Spinal cord (tissue), 9 donors: ENCODE measurements at regions not wholly inside any gene's neighbourhood (a gene's known extent, or its start where the extent isn't known, plus 50 kb on each side); places are given as distances from the start of the nearest gene placed in this dataset.

Experiments
- DNase-seq, 6 donors: peaks; one replicate each; pipeline versions ENCODE4 v3.0.0 to v3.0.0-alpha.2; 2013 to 2015; ENCODE audit warnings: low spot score in 6 of 6, low read depth in 4 of 6
- H3K27ac ChIP-seq: one replicate; pipeline ENCODE4 v1.5.1; 2013; ENCODE audit warnings: low read depth, low read length, control low read depth
- H3K27me3 ChIP-seq: one replicate; pipeline ENCODE4 v1.6.1; 2013; ENCODE audit warnings: low read length; ENCODE audit not compliant: control insufficient read depth, insufficient read depth
- H3K36me3 ChIP-seq: one replicate; pipeline ENCODE4 v1.6.1; 2013; ENCODE audit warnings: low read length; ENCODE audit not compliant: control insufficient read depth, insufficient read depth
- H3K4me1 ChIP-seq: one replicate; pipeline ENCODE4 v1.6.1; 2013; ENCODE audit warnings: low read length; ENCODE audit not compliant: control insufficient read depth, insufficient read depth
- H3K4me3 ChIP-seq: one replicate; pipeline ENCODE4 v1.5.1; 2013; ENCODE audit warnings: low read depth, low read length, control low read depth
- H3K9me3 ChIP-seq: one replicate; pipeline ENCODE4 v1.6.1; 2013; ENCODE audit warnings: low read length; ENCODE audit not compliant: control insufficient read depth, insufficient read depth
- WGBS: methylation state at CpG from one replicate; pipeline ENCODE4 v1.1.5; 2013; ENCODE audit warnings: missing lambda C conversion rate; ENCODE audit not compliant: insufficient coverage; 5-methylcytosine and 5-hydroxymethylcytosine counted together
- donor health status: healthy.

DNA sequence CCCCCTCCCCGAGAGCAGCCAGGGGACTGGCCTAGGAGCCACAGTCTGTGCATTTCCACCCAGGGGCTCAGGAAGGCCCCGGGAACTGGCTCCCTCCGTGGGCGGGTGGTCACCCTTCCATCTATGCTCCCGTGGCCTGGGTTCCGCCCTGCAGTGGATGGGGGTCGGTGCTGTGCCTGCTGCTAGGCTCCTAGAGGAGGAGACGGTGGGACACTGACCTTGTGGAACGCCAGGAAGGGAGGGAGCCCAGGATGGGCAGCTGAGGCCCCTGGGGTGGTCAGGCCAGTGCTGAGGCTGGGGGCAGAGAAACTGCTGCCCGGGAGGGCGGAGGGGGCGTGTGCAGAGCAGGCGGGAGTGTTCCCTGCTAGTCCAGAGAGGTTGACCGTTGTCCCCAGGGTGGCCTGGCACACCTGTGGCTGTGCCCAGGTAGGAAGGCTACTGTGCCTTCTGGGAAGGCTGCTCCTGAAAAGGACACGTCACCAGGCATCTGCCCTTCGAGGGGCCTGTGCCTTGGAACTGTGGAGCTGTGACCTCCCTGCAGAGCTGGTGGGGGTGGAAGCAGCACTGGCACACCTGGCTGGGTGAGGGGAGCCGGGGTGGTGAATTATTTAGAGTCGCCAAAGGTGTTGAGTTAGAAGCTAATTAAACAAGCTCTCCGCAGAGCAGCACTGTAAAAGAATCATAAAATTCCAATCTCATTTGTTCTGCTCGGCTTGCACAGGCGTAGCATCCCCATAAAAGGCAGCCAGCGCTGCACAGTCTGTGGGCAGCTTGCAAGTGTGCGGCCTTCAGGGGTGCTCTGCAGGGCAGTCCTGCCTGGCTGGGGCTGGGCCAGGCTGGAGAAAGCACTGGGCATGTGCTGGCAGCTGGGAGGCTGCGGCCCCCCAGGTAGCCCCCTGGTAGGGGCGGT lies 145.1 kb downstream of the KIF26A start:
- H3K27ac ChIP-seq: no peak overlapping the region
- H3K9me3 ChIP-seq: no peaks in the 10 kb centered on the region
- no peaks in the 10 kb centered on the region for H3K27me3 ChIP-seq
- H3K4me1 ChIP-seq: peaks cover 63% of the 10 kb centered on the region
- H3K36me3 ChIP-seq: no peaks in the 10 kb centered on the region
- WGBS: 70% methylated on average over 24 of the region's 25 CpGs
- peak in 2 of 6 donors; percentile 39 to 92 for DNase-seq
- H3K4me3 ChIP-seq: no peak overlapping the region

GRCh38 chr14:104284107-104284592 lies 145.8 kb downstream of the KIF26A start:
- no peaks in the 10 kb centered on the region for H3K36me3 ChIP-seq
- peaks cover 60% of the 10 kb centered on the region for H3K4me1 ChIP-seq
- no peaks in the 10 kb centered on the region for H3K9me3 ChIP-seq
- H3K4me3 ChIP-seq: no peak overlapping the region
- no peak overlapping the region for H3K27ac ChIP-seq
- no peaks in the 10 kb centered on the region for H3K27me3 ChIP-seq
- peak in 1 of 6 donors; percentile 39 for DNase-seq
- 62% methylated on average over 7 of the region's 9 CpGs for WGBS

- Histone ChIP-seq H3K4me3 (no peak overlapping the region), H3K4me1 (peaks cover 52% of the 10 kb centered on the region), H3K27ac (no peak overlapping the region), H3K27me3 (no peaks in the 10 kb centered on the region), H3K9me3 (no peaks in the 10 kb centered on the region), H3K36me3 (no peaks in the 10 kb centered on the region)
- WGBS: 67% methylated on average over 29 of the region's 29 CpGs
- no peak for DNase-seq
Measured at GRCh38 chr14:104284636-104285507, 146.5 kb downstream of the KIF26A start.

DNA sequence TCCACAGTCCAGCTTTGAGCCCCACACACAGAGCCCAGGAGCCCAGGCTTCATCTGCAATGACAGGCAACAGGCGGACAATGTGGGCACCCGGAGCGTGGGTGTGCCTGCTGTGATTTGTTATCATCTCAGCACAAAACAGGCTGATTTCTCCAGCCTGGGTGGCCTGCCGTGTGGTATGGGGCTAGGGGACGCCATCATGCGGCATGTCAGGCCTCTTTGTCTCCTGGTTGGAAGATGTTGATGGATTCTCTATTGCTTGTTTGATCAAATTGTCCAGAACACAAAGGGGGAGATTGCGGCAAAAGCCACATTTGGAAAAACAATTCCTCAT lies 147.1 kb downstream of the KIF26A start:
- Histone ChIP-seq H3K4me1 (peaks cover 48% of the 10 kb centered on the region), H3K36me3 (no peaks in the 10 kb centered on the region), H3K9me3 (no peaks in the 10 kb centered on the region), H3K27ac (no peak overlapping the region), H3K4me3 (no peak overlapping the region), H3K27me3 (no peaks in the 10 kb centered on the region)
- DNase-seq: no peak
- WGBS: 47% methylated on average over 6 of the region's 7 CpGs

GRCh38 chr14:104286086-104286485 lies 147.7 kb downstream of the KIF26A start:
- Histone ChIP-seq H3K27me3 (no peaks in the 10 kb centered on the region), H3K27ac (no peak overlapping the region), H3K4me3 (no peak overlapping the region), H3K36me3 (no peaks in the 10 kb centered on the region), H3K9me3 (no peaks in the 10 kb centered on the region), H3K4me1 (peaks cover 46% of the 10 kb centered on the region)
- DNase-seq: no peak
- 60% methylated on average over 11 of the region's 11 CpGs for WGBS

DNA sequence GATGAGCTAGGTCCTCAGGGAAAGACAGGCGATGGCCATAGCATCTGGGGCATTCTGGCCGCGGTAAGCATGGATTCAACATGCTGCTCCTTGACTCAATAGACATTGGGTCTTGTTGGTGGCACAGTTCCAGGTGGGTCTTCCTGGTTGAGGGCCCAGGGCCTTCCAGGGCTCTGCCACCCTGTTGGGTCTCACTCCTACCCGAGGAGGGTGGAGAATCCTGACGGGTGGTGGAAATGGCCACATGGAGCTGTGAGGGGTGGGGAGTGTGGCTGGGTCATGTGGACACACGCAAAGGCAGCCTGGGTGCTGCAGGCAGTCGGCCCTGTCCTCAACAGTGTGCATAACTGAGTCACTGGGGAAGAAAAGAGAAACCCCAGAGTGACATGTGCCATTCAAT lies 148.1 kb downstream of the KIF26A start:
- Histone ChIP-seq H3K27ac (no peak overlapping the region), H3K36me3 (no peaks in the 10 kb centered on the region), H3K27me3 (peaks cover 3% of the 10 kb centered on the region), H3K4me3 (no peak overlapping the region), H3K9me3 (no peaks in the 10 kb centered on the region), H3K4me1 (peaks cover 46% of the 10 kb centered on the region)
- WGBS: 81% methylated on average over 7 of the region's 7 CpGs
- no peak for DNase-seq

- DNase-seq: no peak
- Histone ChIP-seq H3K4me3 (no peak overlapping the region), H3K27me3 (peaks cover 6% of the 10 kb centered on the region), H3K27ac (no peak overlapping the region), H3K4me1 (peaks cover 40% of the 10 kb centered on the region), H3K9me3 (no peaks in the 10 kb centered on the region), H3K36me3 (no peaks in the 10 kb centered on the region)
- WGBS: 85% methylated on average over 11 of the region's 11 CpGs
Measured at GRCh38 chr14:104287301-104288009, 149.1 kb downstream of the KIF26A start.

GRCh38 chr14:104288272-104288671 lies 149.9 kb downstream of the KIF26A start:
- 83% methylated on average over 9 of the region's 12 CpGs for WGBS

DNA sequence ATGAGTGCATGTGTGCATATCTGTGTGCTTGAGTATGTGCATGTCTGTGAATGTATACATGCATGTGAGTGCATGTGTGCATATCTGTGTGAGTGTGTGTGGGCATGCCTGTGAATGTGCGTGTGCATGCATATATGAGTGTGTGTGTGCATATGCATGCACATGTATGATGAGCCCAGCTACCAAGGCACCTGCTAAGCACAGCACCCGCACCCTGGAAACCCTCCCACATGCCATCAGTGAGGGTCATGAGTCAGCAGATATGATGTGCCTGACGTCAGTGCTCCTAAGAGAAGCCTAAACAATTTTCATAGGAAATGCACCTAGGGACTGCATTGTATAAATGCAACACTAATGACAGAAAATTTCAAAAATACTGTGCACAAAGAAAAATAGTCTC lies 151.1 kb downstream of the KIF26A start:
- H3K27me3 ChIP-seq: peaks cover 8% of the 10 kb centered on the region
- peaks cover 30% of the 10 kb centered on the region for H3K4me1 ChIP-seq
- DNase-seq: no peak
- no peak overlapping the region for H3K27ac ChIP-seq
- no peak overlapping the region for H3K4me3 ChIP-seq
- WGBS: 68% methylated on average over 3 of the region's 3 CpGs
- H3K9me3 ChIP-seq: no peaks in the 10 kb centered on the region
- no peaks in the 10 kb centered on the region for H3K36me3 ChIP-seq

More at GRCh38 chr14:104288272-104288671, 149.9 kb downstream of the KIF26A start:
- Histone ChIP-seq H3K9me3 (no peaks in the 10 kb centered on the region), H3K4me1 (peaks cover 32% of the 10 kb centered on the region), H3K27ac (no peak overlapping the region), H3K4me3 (no peak overlapping the region), H3K36me3 (no peaks in the 10 kb centered on the region), H3K27me3 (peaks cover 8% of the 10 kb centered on the region)
- DNase-seq: no peak
